ENCODE measurements at regions not wholly inside any gene's neighbourhood (a gene's known extent, or its start where the extent isn't known, plus 50 kb on each side); places are given as distances from the start of the nearest gene placed in this dataset.

DNA sequence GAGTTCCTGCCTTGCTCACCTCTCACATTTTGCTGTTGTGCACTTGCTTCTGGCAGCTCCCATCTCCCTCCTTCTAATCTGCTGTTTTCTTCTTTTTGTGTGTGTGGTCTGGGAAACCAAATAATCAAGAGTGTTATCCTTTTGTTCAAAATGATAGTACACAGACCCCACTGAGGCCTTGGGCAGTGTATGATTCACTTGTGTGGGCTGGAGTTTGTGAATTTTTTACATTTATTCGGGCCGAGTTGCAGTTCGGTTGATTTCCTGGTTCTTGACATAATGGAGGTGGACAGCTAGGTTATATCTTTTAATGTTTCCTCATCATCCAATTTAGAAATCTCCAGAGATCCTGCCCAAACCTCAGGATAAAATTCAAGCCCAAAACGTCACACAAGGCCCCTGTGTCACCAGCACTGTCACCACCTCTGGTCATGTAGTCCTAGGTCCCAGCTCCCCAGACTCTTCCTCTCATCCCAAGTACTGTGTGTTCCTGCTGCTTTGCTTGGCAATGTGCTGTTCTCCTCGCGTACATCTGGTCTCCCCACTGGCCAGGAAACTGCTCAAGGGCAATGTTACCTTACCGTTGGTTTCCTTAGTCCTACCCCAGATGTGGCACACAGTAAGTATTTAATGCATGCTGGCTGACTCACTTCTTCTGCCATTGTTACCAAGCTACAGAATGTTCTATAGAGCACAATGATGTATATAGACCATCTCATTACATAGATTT lies 55.7 kb upstream of the PHACTR2 start:
- H3K27ac ChIP-seq: no peak overlapping the region
- TF ChIP-seq, protein P1, sequence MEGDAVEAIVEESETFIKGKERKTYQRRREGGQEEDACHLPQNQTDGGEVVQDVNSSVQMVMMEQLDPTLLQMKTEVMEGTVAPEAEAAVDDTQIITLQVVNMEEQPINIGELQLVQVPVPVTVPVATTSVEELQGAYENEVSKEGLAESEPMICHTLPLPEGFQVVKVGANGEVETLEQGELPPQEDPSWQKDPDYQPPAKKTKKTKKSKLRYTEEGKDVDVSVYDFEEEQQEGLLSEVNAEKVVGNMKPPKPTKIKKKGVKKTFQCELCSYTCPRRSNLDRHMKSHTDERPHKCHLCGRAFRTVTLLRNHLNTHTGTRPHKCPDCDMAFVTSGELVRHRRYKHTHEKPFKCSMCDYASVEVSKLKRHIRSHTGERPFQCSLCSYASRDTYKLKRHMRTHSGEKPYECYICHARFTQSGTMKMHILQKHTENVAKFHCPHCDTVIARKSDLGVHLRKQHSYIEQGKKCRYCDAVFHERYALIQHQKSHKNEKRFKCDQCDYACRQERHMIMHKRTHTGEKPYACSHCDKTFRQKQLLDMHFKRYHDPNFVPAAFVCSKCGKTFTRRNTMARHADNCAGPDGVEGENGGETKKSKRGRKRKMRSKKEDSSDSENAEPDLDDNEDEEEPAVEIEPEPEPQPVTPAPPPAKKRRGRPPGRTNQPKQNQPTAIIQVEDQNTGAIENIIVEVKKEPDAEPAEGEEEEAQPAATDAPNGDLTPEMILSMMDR (conservative IDR thresholded peaks at IDR 0.05): no peak
- TF ChIP-seq ZFX (IDR thresholded peaks at IDR 0.05): no peak

- TF ChIP-seq, protein P1 (conservative IDR thresholded peaks at IDR 0.05): no peak
- no peak for TF ChIP-seq ZFX (IDR thresholded peaks at IDR 0.05)
- no peak overlapping the region for H3K27ac ChIP-seq
Observed at GRCh38 chr6:143621159-143621873, 56.4 kb upstream of the PHACTR2 start.

DNA sequence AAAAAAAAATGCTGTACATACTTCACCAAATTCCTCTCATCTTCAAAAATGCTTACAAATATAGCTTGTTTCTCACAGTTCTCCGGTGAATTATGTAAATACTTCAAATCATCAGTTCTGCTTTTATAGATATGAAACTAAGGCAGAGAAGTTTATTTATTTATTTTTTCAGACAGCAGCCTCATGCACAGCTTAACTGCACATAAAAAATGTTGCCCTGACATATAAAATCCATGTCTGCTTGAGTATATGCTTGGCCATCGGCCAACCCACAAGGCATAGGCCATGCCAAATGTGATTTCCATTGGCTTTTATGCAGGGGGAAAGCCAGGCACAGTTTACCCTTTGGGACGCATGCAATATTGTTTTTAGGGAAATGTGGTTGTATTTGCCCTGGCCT lies 57.3 kb upstream of the PHACTR2 start:
- H3K27ac ChIP-seq: no peak overlapping the region
- no peak for TF ChIP-seq ZFX (IDR thresholded peaks at IDR 0.05)
- TF ChIP-seq, protein P1 (conservative IDR thresholded peaks at IDR 0.05): no peak

DNA sequence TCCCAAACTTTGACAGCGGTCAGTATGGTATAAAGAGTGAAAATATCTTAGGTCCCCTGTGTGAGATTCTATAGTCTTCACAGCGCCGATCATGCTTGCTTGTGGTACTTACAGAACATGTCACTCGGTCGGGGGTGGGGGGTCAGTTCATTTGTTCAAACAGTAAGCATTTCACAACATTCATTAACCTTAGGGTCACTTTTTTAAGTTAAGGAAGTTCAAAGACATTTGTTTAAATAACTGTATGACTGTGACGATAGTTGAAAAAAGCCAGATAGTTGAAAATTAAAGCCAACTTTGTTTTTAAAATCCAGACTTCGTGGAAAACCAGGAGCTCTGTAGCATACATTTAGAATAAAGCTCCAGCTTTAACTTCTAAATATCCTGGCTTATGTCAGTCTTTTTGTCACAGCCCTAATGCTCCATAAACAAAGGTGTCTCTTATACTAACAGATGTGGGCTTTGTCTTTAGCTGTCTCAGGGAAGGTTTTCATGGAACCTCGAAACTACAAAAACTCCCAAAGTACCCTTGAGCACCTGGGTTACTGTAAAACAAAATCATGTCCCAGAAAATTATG lies 57.9 kb upstream of the PHACTR2 start:
- TF ChIP-seq, protein P1 (conservative IDR thresholded peaks at IDR 0.05): no peak
- no peak for TF ChIP-seq ZFX (IDR thresholded peaks at IDR 0.05)
- no peak overlapping the region for H3K27ac ChIP-seq

DNA sequence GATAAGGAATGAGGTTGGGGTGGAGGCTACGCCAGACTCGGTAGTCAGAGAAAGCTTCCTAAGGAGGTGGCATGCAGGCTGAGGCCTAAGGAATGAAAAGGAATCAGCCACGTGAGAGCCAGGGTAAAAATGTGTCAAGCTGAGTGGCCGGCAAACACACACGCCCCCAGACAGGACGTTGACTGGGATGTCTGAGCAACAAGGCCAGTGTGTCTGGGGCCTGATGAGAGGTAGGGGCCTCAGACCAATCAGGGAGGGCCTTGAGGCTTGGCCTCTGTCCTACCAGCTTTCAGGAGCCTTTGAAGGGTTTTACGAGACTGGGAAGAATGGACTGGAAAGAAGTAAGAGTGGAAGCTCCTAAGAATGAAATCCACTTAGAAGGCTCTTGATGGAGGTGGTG lies 61.0 kb upstream of the PHACTR2 start:
- H3K27ac ChIP-seq: no peak overlapping the region
- no peak for TF ChIP-seq ZFX (IDR thresholded peaks at IDR 0.05)
- TF ChIP-seq, protein P1 (conservative IDR thresholded peaks at IDR 0.05): no peak

DNA sequence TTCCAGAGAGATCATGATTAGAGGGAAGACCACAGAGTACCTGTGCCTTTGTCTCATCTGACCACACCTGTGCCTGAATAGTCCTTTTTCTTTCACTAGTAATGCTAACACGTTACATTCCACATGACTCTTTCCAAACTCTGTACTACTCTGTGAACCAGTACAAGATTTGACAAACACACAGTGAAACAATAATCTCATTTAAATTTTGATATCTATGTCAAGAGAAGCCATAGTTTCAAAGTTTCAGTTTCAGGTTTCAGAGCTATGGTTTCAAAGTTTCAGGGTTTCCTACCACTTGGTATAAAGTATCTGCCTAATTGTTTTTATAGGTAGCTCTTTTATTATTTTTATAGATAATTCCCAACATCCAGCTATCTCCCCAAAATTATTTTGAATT lies 62.0 kb upstream of the PHACTR2 start:
- no peak overlapping the region for H3K27ac ChIP-seq
- TF ChIP-seq, protein P1 (conservative IDR thresholded peaks at IDR 0.05): no peak
- TF ChIP-seq ZFX (IDR thresholded peaks at IDR 0.05): no peak

DNA sequence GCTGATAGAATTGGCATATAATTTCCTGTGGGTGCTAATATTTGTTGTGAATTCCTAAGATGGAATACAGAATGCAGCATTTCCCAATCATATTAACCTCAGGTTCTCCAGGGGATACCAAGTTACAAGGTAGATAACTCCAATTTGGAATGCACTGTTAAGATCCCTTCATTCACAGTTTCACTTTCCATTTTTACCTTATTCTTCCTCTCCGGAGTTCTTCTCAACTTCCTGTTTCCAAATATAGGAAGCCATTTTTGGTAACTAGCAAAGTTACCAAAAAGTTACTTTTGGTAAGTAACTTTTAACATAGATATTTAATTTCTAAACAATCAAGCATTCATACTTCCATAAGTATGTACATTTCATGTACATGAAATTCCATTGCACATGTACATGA lies 63.5 kb upstream of the PHACTR2 start:
- H3K27ac ChIP-seq: no peak overlapping the region
- TF ChIP-seq, protein P1 (conservative IDR thresholded peaks at IDR 0.05): no peak
- no peak for TF ChIP-seq ZFX (IDR thresholded peaks at IDR 0.05)
